MM.1S (cell line): ENCODE measurements at regions not wholly inside any gene's neighbourhood (a gene's known extent, or its start where the extent isn't known, plus 50 kb on each side); places are given as distances from the start of the nearest gene placed in this dataset.
"Not testable (repeated sequence)": the region's sequence is repeated elsewhere in the genome, so short reads cannot be mapped to it uniquely, and the experiment has no call there.

Experiments
- EZH2 ChIP-seq: fragments of 300-600 bp; sonication (generic); optimal IDR thresholded peaks from 2 replicates; pipeline ENCODE3; 2017; ENCODE audit warnings: low read depth, mild to moderate bottlenecking, antibody characterized with exemption, low read length, mixed read lengths
- EZH2phosphoT487 ChIP-seq: fragments of 300-600 bp; sonication (generic); IDR thresholded peaks from 2 replicates; pipeline ENCODE4 v1.6.1; 2018; ENCODE audit warnings: antibody characterized with exemption, low read length
- TF ChIP-seq, protein P1 (sequence below): fragments of 300-600 bp; sonication (generic); IDR thresholded peaks from 2 replicates; pipeline ENCODE4 v1.5.1; 2016; ENCODE audit warnings: antibody characterized with exemption, low read length, mixed read lengths

DNA sequence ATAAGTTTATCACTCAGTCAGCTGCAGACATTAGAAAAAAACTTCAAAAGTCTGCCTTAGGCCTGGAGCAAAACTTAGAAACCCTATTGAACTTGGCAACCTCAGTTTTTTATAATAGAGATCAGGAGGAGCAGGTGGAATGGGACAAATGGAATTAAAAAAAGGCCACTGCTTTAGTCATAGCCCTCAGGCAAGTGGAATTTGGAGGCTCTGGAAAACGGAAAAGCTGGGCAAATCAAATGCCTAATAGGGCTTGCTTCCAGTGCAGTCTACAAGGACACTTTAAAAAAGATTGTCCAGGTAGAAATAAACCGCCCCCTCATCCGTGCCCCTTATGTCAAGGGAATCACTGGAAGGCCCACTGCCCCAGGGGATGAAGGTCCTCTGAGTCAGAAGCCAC lies 68.7 kb upstream of the ARSJ start:
- TF ChIP-seq, protein P1, sequence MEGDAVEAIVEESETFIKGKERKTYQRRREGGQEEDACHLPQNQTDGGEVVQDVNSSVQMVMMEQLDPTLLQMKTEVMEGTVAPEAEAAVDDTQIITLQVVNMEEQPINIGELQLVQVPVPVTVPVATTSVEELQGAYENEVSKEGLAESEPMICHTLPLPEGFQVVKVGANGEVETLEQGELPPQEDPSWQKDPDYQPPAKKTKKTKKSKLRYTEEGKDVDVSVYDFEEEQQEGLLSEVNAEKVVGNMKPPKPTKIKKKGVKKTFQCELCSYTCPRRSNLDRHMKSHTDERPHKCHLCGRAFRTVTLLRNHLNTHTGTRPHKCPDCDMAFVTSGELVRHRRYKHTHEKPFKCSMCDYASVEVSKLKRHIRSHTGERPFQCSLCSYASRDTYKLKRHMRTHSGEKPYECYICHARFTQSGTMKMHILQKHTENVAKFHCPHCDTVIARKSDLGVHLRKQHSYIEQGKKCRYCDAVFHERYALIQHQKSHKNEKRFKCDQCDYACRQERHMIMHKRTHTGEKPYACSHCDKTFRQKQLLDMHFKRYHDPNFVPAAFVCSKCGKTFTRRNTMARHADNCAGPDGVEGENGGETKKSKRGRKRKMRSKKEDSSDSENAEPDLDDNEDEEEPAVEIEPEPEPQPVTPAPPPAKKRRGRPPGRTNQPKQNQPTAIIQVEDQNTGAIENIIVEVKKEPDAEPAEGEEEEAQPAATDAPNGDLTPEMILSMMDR: not testable (repeated sequence)
- TF ChIP-seq EZH2phosphoT487, EZH2: not testable (repeated sequence)
